Stimulated activated CD4-positive, alpha-beta T cell treated with anti-CD3 and anti-CD28 coated beads, Interleukin-4, amount 100 ng/mL, for 1 hour (primary cell): ENCODE measurements at regions not wholly inside any gene's neighbourhood (a gene's known extent, or its start where the extent isn't known, plus 50 kb on each side); places are given as distances from the start of the nearest gene placed in this dataset.
"Not testable (repeated sequence)": the region's sequence is repeated elsewhere in the genome, so short reads cannot be mapped to it uniquely, and the experiment has no call there.

ENCODE experiments used
- DNase-seq: peaks from one replicate; pipeline ENCODE4 v3.0.0-alpha.2; 2020

GRCh38 chr4:18813055-18813454 is 791.5 kb upstream of the LCORL start:
- no peak for DNase-seq

- DNase-seq: no peak
Measured at GRCh38 chr4:18803781-18804180, 782.2 kb upstream of the LCORL start.

- no peak for DNase-seq
Measured at GRCh38 chr4:18798123-18798522, 776.6 kb upstream of the LCORL start.

- no peak for DNase-seq
Measured at GRCh38 chr4:18795794-18796193, 774.2 kb upstream of the LCORL start.

GRCh38 chr4:18777190-18777930 is 755.8 kb upstream of the LCORL start:
- no peak for DNase-seq

GRCh38 chr4:18767921-18768320 is 746.4 kb upstream of the LCORL start:
- DNase-seq: no peak

- no peak for DNase-seq
Measured at GRCh38 chr4:18756671-18757070, 735.1 kb upstream of the LCORL start.

- no peak for DNase-seq
Measured at GRCh38 chr4:18754180-18754579, 732.6 kb upstream of the LCORL start.

GRCh38 chr4:18751083-18751482 is 729.5 kb upstream of the LCORL start:
- DNase-seq: no peak

GRCh38 chr4:18749391-18749790 is 727.8 kb upstream of the LCORL start:
- no peak for DNase-seq

- DNase-seq: no peak
Measured at GRCh38 chr4:18736551-18736950, 715.0 kb upstream of the LCORL start.

GRCh38 chr4:18735740-18736268 is 714.2 kb upstream of the LCORL start:
- no peak for DNase-seq

- DNase-seq: no peak
Measured at GRCh38 chr4:18734405-18734804, 712.9 kb upstream of the LCORL start.

GRCh38 chr4:18733961-18734360 is 712.4 kb upstream of the LCORL start:
- DNase-seq: no peak

GRCh38 chr4:18722748-18723191 is 701.2 kb upstream of the LCORL start:
- DNase-seq: no peak

- no peak for DNase-seq
Measured at GRCh38 chr4:18698119-18698883, 676.7 kb upstream of the LCORL start.

GRCh38 chr4:18695733-18696527 is 674.4 kb upstream of the LCORL start:
- no peak for DNase-seq

- DNase-seq: no peak
Measured at GRCh38 chr4:18691431-18692200, 670.1 kb upstream of the LCORL start.

GRCh38 chr4:18690291-18690955 is 668.9 kb upstream of the LCORL start:
- DNase-seq: no peak

- peak; percentile 7 for DNase-seq
Measured at GRCh38 chr4:18689308-18690115, 668.0 kb upstream of the LCORL start.

GRCh38 chr4:18688351-18688750 is 666.8 kb upstream of the LCORL start:
- not testable (repeated sequence) for DNase-seq
